GM12878 (cell line): ENCODE measurements at regions not wholly inside any gene's neighbourhood (a gene's known extent, or its start where the extent isn't known, plus 50 kb on each side); places are given as distances from the start of the nearest gene placed in this dataset.

Experiments used
- ATAC-seq: fragments of 200-7000 bp; cut with Tn5 transposase; 3 replicates; pipeline ENCODE4 v1.9.1; 2020; ENCODE audit warnings: mild to moderate bottlenecking, moderate library complexity
- BruUV-seq: library from RNA; stranded (reverse); fragments of 400-500 nt; replicated peaks from 2 replicates; lab custom pipeline; 2021; lab: Mats Ljungman, UMichigan
- CTCF ChIA-PET: fragments of 300-600 bp; sonication (Branson Sonifier 250); formaldehyde crosslinking; extraction: SDS; loops from one replicate; lab custom pipeline; 2021; ENCODE audit warnings: inconsistent platforms; lab: Yijun Ruan, JAX
- POLR2A ChIA-PET: fragments of 350-600 bp; formaldehyde crosslinking; extraction: SDS; loops from one replicate; lab custom pipeline; 2021; ENCODE audit warnings: inconsistent platforms; lab: Charles Lee
- RAD21 ChIA-PET: fragments of 300-600 bp; sonication (Branson Sonifier 250); formaldehyde crosslinking; loops from one replicate; lab custom pipeline; 2023; ENCODE audit warnings: antibody characterized with exemption; ENCODE audit not compliant: unreplicated experiment; lab: Charles Lee
- SMC1A ChIA-PET: fragments of 300-600 bp; sonication (Branson Sonifier 250); formaldehyde crosslinking; loops from one replicate; lab custom pipeline; 2023; ENCODE audit not compliant: unreplicated experiment, uncharacterized antibody; lab: Charles Lee
- DNase-seq: peaks from one replicate; pipeline ENCODE4 v3.0.0-alpha.2; 2011; ENCODE audit warnings: low read depth, low spot score
- FAIRE-seq: peaks from 3 replicates; lab custom pipeline; 2011; peaks lifted over from hg19 to GRCh38; lab: Jason Lieb, UNC
- H2AFZ ChIP-seq: 2 replicates; pipeline ENCODE4 v1.6.0; 2011; ENCODE audit warnings: low read depth, low read length, control low read depth; ENCODE audit not compliant: control insufficient read depth
- H3K27ac ChIP-seq: 2 replicates; pipeline ENCODE4 v1.5.1; 2011; ENCODE audit warnings: control low read depth; ENCODE audit not compliant: control insufficient read depth, insufficient read depth
- H3K27me3 ChIP-seq, 2 experiments: replicated peaks in 1 of 2; 2 replicates each; pipeline versions ENCODE4 v1.6.0 to v1.6.1; 2011; ENCODE audit warnings: low read length in 1 of 2; ENCODE audit not compliant: control insufficient read depth in 2 of 2, insufficient read depth in 2 of 2
- H3K36me3 ChIP-seq, 2 experiments: 2 replicates each; pipeline ENCODE4 v1.5.1; 2011; ENCODE audit warnings: low read length in 1 of 2; ENCODE audit not compliant: control insufficient read depth in 2 of 2, insufficient read depth in 2 of 2
- H3K4me1 ChIP-seq: 2 replicates; pipeline ENCODE4 v1.6.1; 2011; ENCODE audit warnings: mild to moderate bottlenecking, low read length, moderate library complexity, mixed read lengths; ENCODE audit not compliant: control insufficient read depth, insufficient read depth
- H3K4me2 ChIP-seq: 2 replicates; pipeline ENCODE4 v1.6.0; 2011; ENCODE audit warnings: control low read depth; ENCODE audit not compliant: control insufficient read depth, insufficient read depth
- H3K4me3 ChIP-seq: fragments of 200-600 bp; sonication (generic); 2 replicates; pipeline ENCODE4 v1.5.1; 2016
- H3K79me2 ChIP-seq: 2 replicates; pipeline ENCODE4 v1.6.0; 2011; ENCODE audit warnings: low read length; ENCODE audit not compliant: control insufficient read depth, insufficient read depth
- H3K9ac ChIP-seq: 2 replicates; pipeline ENCODE4 v1.8.0; 2011; ENCODE audit warnings: low read length, control low read depth, mixed read lengths; ENCODE audit not compliant: control insufficient read depth, insufficient read depth
- H3K9me3 ChIP-seq: replicated peaks from 3 replicates; pipeline ENCODE4 v1.5.1; 2011; ENCODE audit warnings: mild to moderate bottlenecking, low read length; ENCODE audit not compliant: control insufficient read depth, insufficient read depth
- H4K20me1 ChIP-seq: 2 replicates; pipeline ENCODE4 v1.6.0; 2011; ENCODE audit not compliant: control insufficient read depth, insufficient read depth
- BACH1 ChIP-seq: fragments of 450-650 bp; IDR thresholded peaks from 2 replicates; pipeline ENCODE4 v1.6.1; 2017; ENCODE audit warnings: mild to moderate bottlenecking, borderline replicate concordance
- MAX ChIP-seq: IDR thresholded peaks from 2 replicates; pipeline ENCODE4 v1.6.1; 2012; ENCODE audit warnings: low read depth, low read length, improper control_type of control experiment
- MXI1 ChIP-seq: fragments of 150-350 bp; IDR thresholded peaks from 2 replicates; pipeline ENCODE4 v1.6.1; 2011; ENCODE audit warnings: low read depth, mild to moderate bottlenecking, inconsistent platforms, low read length, improper control_type of control experiment
- RELB ChIP-seq: fragments of 450-650 bp; IDR thresholded peaks from 2 replicates; pipeline ENCODE4 v1.6.1; 2017; ENCODE audit warnings: low read depth, mild to moderate bottlenecking, moderate library complexity
- STAT1 ChIP-seq: fragments of 450-650 bp; conservative IDR thresholded peaks from 2 replicates; pipeline ENCODE4 v1.6.1; 2014; ENCODE audit warnings: antibody characterized with exemption, mild to moderate bottlenecking
- STAT3 ChIP-seq: IDR thresholded peaks from 2 replicates; pipeline ENCODE4 v1.6.1; 2011; ENCODE audit warnings: low read depth, low read length, improper control_type of control experiment
- ZNF207 ChIP-seq: fragments of 450-650 bp; IDR thresholded peaks from 2 replicates; pipeline ENCODE4 v1.6.1; 2014; ENCODE audit warnings: antibody characterized with exemption, mild to moderate bottlenecking, borderline replicate concordance
- WGBS: methylation state at CpG from one replicate; pipeline ENCODE4 v1.1.6; 2016; ENCODE audit warnings: low lambda C conversion rate; ENCODE audit not compliant: insufficient replicate concordance, insufficient coverage; ENCODE audit errors: missing lambda C conversion rate; 5-methylcytosine and 5-hydroxymethylcytosine counted together
- in situ Hi-C: fragments of 300-500 bp; cut with MboI; formaldehyde crosslinking; loops from 9 replicates; pipeline ENCODE4 v1.14.3; 2018; ENCODE audit warnings: mixed read lengths
- intact Hi-C: fragments of 100-400 bp; cut with micrococcal nuclease; formaldehyde crosslinking; loops from one replicate; pipeline ENCODE4 v1.14.2; 2022; ENCODE audit not compliant: unreplicated experiment

- TF ChIP-seq ZNF207 (no peak), STAT1 (no peak), MAX (no peak), BACH1 (no peak), MXI1 (no peak), RELB (no peak), STAT3 (no peak)
- Histone ChIP-seq H3K9ac (no peak overlapping the region), H2AFZ (no peak overlapping the region), H3K9me3 (no peaks in the 10 kb centered on the region), H3K4me1 (no peaks in the 10 kb centered on the region), H3K27ac (no peak overlapping the region), H3K36me3 (no peaks in the 10 kb centered on the region), H3K4me3 (no peak overlapping the region), H3K79me2 (no peaks in the 10 kb centered on the region), H3K27me3 (no peaks in the 10 kb centered on the region), H3K4me2 (no peak overlapping the region), H4K20me1 (no peaks in the 10 kb centered on the region)
- FAIRE-seq = no peak
- ChIA-PET RAD21 (interaction anchor here (1.1 kb wide), 1 partner anchor 70 kb away, joined by 3 read pairs; no protein-coding TSS in a partner anchor), CTCF (interaction anchor here (1.1 kb wide), 1 partner anchor 30 kb away, joined by 3 read pairs; no protein-coding TSS in a partner anchor), SMC1A (no interaction called here), POLR2A (no interaction called here)
- no TSS peak for BruUV-seq
- WGBS = 12% methylated on average over 2 of the region's 2 CpGs
- DNase-seq = no peak
- in situ Hi-C loops (no loop called here), intact Hi-C loops (no loop called here)
- no peak for ATAC-seq
Observed at GRCh38 chr4:144831971-144832370, 186.0 kb downstream of the HHIP start.
